K562 (cell line): ENCODE measurements at regions not wholly inside any gene's neighbourhood (a gene's known extent, or its start where the extent isn't known, plus 50 kb on each side); places are given as distances from the start of the nearest gene placed in this dataset.

Experiments
- CBFA2T3 ChIP-seq: fragments of 450-650 bp; IDR thresholded peaks from 2 replicates; pipeline ENCODE4 v1.6.1; 2017
- CTCF ChIP-seq, 3 experiments: IDR thresholded peaks in 2 of 3; conservative IDR thresholded peaks in 1 of 3; 2 replicates each; pipeline ENCODE4 v1.5.1; 2011 to 2012; ENCODE audit warnings: low read length in 3 of 3, mild to moderate bottlenecking in 3 of 3, control low read depth in 2 of 3, improper control_type of control experiment in 1 of 3, inconsistent platforms in 1 of 3, low read depth in 1 of 3, mixed read lengths in 1 of 3, moderate library complexity in 1 of 3; ENCODE audit not compliant: insufficient read depth in 2 of 3
- GABPA ChIP-seq: fragments of 200-800 bp; sonication (Bioruptor generic); conservative IDR thresholded peaks from 2 replicates; pipeline ENCODE4 v1.6.1; 2016; ENCODE audit warnings: low read depth, missing genetic modification characterization, missing compliant biosample characterization
- NR2F6 ChIP-seq: fragments of 450-650 bp; formaldehyde crosslinking; IDR thresholded peaks from 2 replicates; pipeline ENCODE4 v1.4.0; 2020; ENCODE audit warnings: mild to moderate bottlenecking
- POLR2A ChIP-seq: fragments of 450-650 bp; conservative IDR thresholded peaks from 2 replicates; pipeline ENCODE4 v1.6.1; 2016
- POLR2AphosphoS5 ChIP-seq: IDR thresholded peaks from 2 replicates; pipeline ENCODE4 v1.6.1; 2011; ENCODE audit warnings: mild to moderate bottlenecking, low read depth, low read length, moderate library complexity; ENCODE audit not compliant: control insufficient read depth, insufficient read depth
- REST ChIP-seq, 2 experiments: fragments of 450-650 bp; formaldehyde crosslinking in 1 of 2; IDR thresholded peaks; 2 replicates each; pipeline versions ENCODE4 v1.4.0 to v1.6.1; 2014 to 2020; ENCODE audit warnings: mild to moderate bottlenecking in 2 of 2, borderline replicate concordance in 1 of 2, low read depth in 1 of 2
- SIN3A ChIP-seq, 2 experiments: fragments of 150-350 bp in 1 of 2; IDR thresholded peaks; 2 replicates each; pipeline ENCODE4 v1.6.1; 2011 to 2016; ENCODE audit warnings: borderline replicate concordance in 2 of 2, low read depth in 2 of 2, low read length in 2 of 2, mild to moderate bottlenecking in 2 of 2, moderate library complexity in 2 of 2; ENCODE audit not compliant: control insufficient read depth in 1 of 2
- SMAD2 ChIP-seq: fragments of 150-350 bp; IDR thresholded peaks from 2 replicates; pipeline ENCODE4 v1.6.1; 2014; ENCODE audit warnings: low read depth, mild to moderate bottlenecking, low read length
- SMC3 ChIP-seq: conservative IDR thresholded peaks from 2 replicates; pipeline ENCODE4 v1.6.1; 2011; ENCODE audit warnings: low read depth, low read length, improper control_type of control experiment; ENCODE audit not compliant: insufficient read depth
- ZBTB26 ChIP-seq: fragments of 450-650 bp; formaldehyde crosslinking; IDR thresholded peaks from 2 replicates; pipeline ENCODE4 v1.4.0; 2022; ENCODE audit warnings: missing genetic modification characterization

- TF ChIP-seq GABPA (tag) (no peak), CTCF (IDR thresholded peaks at IDR 0.05 in 2 of 3, conservative IDR thresholded peaks at IDR 0.05 in 1 of 3; ENCODE audit: insufficient read depth in 2 of 3, low read depth in 1 of 3, low read length in 3 of 3) (no peak), NR2F6 (CRISPR knock-in tag) (no peak), REST (IDR thresholded peaks at IDR 0.05; ENCODE audit: borderline replicate concordance) (no peak), REST (CRISPR knock-in tag; IDR thresholded peaks at IDR 0.05; ENCODE audit: low read depth) (no peak), SIN3A (IDR thresholded peaks at IDR 0.05; ENCODE audit: borderline replicate concordance in 2 of 2, control insufficient read depth in 1 of 2, low read depth in 2 of 2, low read length in 2 of 2) (no peak), POLR2AphosphoS5 (no peak), CBFA2T3 (no peak), SMAD2 (no peak), ZBTB26 (no peak), SMC3 (no peak), POLR2A (no peak)
Measured at GRCh38 chrX:44770121-44770520, 73.7 kb upstream of the DUSP21 start.
